Fibroblast of the aortic adventitia (primary cell): ENCODE measurements at regions not wholly inside any gene's neighbourhood (a gene's known extent, or its start where the extent isn't known, plus 50 kb on each side); places are given as distances from the start of the nearest gene placed in this dataset.
"Not testable (repeated sequence)": the region's sequence is repeated elsewhere in the genome, so short reads cannot be mapped to it uniquely, and the experiment has no call there.

Source experiments
- DNase-seq: peaks from one replicate; pipeline ENCODE4 v3.0.0-alpha.2; 2010; ENCODE audit warnings: low read depth
- H3K4me3 ChIP-seq: 2 replicates; pipeline ENCODE4 v1.5.1; 2011; ENCODE audit warnings: low read depth, mild to moderate bottlenecking, control low read depth, low read length, moderate library complexity
- TF ChIP-seq, protein P1 (sequence below): IDR thresholded peaks from 2 replicates; pipeline ENCODE4 v1.5.1; 2011; ENCODE audit warnings: mild to moderate bottlenecking, low read length, control low read depth, inconsistent platforms; ENCODE audit not compliant: insufficient read depth

DNA sequence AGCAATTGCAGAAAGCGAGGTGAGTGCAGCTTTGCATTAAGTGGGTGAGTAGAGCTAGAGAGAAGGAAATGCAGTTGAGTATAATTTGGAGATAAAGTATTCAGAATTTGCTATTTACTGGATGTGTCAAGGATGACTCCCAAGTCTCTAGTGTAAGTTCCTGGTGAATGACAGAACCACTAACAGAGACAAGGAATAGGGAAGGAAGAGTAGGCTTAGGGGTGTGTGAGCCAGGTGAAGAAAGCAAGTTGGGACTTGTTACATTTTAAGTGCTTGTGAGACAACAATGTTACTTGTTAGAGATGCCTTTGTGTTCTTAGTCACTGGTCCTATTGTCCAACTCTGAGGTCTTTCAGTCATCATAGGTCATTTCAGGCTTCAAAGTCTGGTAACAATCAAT is 70.8 kb downstream of the TBC1D26 start:
- not testable (repeated sequence) for DNase-seq, H3K4me3 ChIP-seq

DNA sequence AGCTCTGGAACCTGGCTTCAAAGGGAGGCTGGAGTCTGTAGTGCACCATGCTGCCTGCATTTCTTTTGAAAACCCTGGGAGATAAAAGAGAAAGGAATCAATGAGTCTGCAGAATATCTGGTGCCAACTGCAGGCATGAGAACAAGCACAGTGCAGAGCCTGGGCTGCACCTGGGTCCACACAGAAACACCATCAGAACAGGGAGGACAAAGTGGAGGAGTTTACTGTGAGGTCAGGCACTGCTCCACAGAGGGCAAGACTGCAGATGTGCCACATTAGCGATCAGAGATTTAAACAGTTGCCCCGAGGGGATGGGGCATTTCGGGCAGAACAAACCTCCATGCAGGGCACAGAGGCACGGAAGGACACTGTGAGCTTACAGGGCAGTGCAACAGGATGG is 74.7 kb downstream of the TBC1D26 start:
- not testable (repeated sequence) for DNase-seq, H3K4me3 ChIP-seq

DNA sequence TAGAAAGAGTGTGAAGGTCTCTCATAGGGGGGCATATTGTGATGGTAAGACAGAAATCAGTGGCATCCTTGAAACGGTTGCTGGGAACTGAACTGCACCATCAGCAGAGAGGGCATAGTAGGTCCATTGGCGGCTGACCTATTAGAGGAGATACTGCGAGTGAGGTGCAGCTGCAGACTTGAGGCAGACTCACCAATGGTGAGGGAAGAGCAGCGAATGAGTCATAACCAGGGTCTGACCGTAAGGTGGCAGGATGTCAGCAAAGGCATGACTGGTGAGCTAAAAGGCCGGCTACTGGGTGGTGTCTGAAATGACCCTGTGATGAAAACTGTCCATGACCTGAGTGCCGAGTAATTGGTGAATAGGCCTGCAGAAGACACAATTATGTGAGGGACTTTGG is 81.3 kb downstream of the TBC1D26 start:
- not testable (repeated sequence) for H3K4me3 ChIP-seq, DNase-seq

DNA sequence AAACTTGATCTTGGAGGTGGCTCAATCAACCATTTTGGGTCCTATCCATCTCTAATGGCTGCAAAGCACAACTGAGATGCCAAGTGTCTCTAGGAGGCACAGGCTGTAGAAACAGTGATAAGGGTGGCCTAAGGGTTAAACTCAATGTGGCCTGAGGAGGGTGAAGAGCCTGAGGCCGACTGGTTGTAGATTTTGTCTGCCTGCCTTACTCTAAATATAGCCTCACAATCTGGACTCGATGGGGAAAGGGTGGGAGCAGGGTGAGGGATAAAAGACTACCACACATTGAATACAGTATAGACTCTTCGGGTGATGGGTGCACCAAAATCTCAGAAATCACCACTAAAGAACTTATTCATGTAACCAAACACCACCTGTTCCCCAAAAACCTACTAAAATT is 81.9 kb downstream of the TBC1D26 start:
- not testable (repeated sequence) for H3K4me3 ChIP-seq, DNase-seq

DNA sequence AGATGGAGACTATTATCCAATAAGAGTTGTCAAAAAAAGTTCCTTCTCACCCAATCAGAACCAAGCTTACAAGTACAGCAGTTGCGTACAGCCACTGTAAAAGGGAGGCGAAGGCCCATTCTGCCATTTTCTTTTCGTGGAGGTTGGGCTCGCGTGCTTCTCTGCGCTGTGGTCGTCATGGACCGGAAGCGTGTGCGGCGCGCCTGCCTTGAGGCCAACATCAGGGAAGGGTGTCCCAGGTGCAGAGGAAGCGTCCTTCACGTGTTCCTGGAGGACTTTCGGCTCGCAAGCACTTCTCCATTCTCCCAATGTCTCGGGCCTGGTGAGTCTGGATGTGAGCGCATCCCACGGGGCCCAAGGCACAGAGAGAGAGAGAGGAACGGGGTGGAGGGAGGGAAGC is 85.8 kb downstream of the TBC1D26 start:
- DNase-seq, result not testable (repeated sequence)

DNA sequence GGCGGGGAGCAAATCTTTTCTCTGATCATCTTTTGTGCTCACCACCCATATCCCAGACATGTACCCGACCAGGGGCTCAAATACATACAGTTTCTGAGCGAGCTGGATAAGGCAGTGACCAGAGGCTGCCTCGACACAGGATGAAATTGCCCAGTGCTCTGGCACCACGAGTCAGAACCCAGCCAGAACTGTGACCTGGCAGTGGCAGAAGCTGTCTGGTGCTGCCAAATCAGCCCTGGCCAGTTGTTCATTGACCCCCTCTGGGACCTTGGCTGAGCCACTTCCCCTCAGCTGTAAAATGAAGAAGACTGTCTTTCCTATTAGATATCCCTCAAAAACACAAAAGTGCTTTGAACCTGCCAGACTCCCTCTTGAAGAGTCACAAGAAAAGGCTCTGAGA is 90.2 kb downstream of the TBC1D26 start:
- not testable (repeated sequence) for H3K4me3 ChIP-seq, DNase-seq

More for the DNA sequence above, 85.8 kb downstream of the TBC1D26 start:
- not testable (repeated sequence) for H3K4me3 ChIP-seq

DNA sequence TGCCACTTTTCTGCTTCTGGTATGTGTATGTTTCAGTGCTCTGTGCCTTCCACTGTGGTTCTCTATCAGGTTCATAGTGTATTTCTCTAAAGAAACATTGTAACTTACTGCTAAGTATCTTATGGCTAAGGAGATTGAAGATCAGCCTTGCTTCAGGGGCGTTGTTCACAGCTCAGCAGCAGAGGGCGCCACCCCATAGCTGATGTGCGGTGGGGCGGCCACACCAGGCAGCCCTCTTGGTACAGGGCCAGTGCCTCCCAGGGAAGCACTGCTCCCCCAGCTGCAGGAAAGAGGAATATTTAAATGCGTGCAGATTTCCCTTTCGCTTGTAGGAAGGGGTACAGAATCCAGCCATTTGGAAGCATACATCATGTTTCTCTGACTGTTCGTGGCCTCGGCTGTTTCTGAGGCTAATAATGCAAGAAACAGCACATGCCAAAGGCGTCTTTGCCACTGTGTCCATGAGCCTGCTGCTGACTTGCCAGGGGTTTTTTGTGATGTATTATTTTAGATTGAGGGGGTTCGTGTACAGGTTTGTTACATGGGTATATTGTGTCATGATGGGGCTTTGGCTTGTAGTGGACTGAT is 96.7 kb downstream of the TBC1D26 start:
- TF ChIP-seq, protein P1, sequence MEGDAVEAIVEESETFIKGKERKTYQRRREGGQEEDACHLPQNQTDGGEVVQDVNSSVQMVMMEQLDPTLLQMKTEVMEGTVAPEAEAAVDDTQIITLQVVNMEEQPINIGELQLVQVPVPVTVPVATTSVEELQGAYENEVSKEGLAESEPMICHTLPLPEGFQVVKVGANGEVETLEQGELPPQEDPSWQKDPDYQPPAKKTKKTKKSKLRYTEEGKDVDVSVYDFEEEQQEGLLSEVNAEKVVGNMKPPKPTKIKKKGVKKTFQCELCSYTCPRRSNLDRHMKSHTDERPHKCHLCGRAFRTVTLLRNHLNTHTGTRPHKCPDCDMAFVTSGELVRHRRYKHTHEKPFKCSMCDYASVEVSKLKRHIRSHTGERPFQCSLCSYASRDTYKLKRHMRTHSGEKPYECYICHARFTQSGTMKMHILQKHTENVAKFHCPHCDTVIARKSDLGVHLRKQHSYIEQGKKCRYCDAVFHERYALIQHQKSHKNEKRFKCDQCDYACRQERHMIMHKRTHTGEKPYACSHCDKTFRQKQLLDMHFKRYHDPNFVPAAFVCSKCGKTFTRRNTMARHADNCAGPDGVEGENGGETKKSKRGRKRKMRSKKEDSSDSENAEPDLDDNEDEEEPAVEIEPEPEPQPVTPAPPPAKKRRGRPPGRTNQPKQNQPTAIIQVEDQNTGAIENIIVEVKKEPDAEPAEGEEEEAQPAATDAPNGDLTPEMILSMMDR, result peak; percentile 78
- not testable (repeated sequence) for H3K4me3 ChIP-seq
- peak; percentile 77 for DNase-seq

DNA sequence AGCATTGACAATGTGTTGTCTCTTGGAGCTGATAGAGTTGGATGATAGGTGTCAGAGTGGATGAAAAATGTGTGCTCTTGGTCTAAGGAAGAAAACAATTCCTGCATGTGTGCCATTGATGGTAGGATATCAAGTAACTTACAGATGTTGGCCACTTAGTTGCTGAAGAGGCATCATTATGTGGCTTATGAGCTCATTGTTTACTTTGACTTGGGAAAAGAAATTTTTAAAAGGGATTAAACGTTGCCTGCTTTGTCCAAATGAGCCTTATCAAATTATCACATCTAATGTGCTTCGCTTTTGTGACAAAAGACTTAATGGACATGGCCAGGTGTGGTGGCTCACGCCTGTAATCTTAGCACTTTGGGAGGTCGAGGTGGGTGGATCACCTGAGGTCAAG is 98.1 kb downstream of the TBC1D26 start:
- not testable (repeated sequence) for DNase-seq, H3K4me3 ChIP-seq

DNA sequence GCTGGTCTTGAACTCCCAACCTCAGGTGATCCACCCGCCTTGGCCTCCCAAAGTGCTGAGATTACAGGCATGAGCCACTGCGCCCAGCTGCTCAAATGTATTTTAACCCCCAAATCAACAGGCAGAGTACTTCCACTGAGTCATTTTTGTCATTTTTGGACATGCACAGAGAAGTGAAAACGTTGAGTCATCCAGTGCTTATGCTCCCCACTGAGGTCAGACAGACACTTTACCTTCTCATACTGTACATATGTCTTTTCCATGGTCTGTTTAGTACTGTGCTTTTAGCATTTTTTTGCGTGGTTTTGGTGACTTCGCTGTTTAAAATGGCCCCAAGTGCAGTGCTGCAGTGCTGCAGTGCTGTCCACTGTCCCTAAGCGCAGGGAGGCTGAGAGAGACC is 99.1 kb downstream of the TBC1D26 start:
- DNase-seq, result peak; percentile 48
- not testable (repeated sequence) for H3K4me3 ChIP-seq

DNA sequence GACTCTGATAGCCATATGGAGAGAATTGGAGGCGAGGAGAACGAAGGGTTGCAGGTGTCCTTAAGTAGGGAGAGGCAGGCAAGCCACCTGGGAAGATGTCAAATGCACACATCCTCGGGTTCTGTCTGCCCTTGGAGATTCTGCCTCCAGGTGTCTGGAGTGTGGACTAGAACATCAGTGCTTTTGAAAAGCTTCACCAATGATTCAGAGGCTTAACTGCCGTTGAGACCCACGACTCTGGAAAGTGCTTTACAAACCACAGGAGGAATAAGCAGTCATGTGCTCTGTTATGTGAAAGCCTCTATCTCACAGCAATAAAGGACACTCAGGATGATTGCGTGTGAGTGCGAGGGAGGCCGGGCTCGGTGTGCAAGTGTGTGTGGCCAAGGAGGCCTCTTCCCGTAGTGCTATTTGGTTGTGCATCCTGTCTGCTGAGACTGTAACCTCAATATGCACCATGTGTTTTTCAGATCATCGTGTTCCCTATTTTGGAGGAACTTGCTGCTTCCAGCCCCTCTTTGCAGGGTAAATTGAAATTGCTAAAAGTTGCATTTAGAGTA is 100.9 kb downstream of the TBC1D26 start:
- not testable (repeated sequence) for DNase-seq, H3K4me3 ChIP-seq

DNA sequence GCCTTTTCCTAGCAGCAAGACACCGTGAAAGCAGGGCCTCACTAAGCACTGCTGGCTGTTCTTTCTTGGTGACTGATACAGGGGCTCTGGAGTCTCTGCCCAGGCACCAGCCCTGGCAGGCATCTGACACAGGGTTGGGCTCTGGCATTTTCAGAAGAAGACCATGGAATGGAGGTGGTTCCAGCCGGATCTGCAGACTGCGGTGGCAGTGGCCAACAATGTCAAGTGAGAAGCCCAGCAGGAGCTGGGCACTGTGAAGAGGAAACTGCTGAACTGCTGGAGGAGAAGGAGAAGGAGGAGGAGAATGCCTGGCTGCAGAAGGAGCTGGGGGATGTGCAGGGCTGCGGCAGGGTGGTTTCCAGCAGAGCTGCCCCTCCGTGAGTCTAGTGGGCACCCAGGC is 101.8 kb downstream of the TBC1D26 start:
- DNase-seq, result not testable (repeated sequence)

DNA sequence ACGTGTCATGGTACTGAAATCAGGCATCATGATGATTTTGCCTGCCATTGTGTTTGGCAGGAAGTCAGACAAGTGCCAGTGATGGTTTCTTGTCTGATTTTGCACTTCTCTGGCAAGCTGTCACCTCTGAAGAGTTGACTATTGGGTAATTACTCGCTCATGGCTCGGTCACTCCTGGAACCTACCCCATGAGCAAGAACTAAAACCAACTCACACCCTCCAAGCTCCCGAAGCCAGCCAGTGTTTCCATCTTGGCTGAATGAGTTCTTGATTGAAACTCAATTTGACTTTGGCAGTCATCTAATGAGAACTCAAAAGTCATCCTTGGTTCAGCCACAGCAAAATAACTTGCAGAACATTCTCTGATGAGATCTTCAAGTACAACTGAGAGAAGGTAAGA is 103.4 kb downstream of the TBC1D26 start:
- not testable (repeated sequence) for H3K4me3 ChIP-seq, DNase-seq

More for the DNA sequence above, 101.8 kb downstream of the TBC1D26 start:
- H3K4me3 ChIP-seq, result not testable (repeated sequence)

DNA sequence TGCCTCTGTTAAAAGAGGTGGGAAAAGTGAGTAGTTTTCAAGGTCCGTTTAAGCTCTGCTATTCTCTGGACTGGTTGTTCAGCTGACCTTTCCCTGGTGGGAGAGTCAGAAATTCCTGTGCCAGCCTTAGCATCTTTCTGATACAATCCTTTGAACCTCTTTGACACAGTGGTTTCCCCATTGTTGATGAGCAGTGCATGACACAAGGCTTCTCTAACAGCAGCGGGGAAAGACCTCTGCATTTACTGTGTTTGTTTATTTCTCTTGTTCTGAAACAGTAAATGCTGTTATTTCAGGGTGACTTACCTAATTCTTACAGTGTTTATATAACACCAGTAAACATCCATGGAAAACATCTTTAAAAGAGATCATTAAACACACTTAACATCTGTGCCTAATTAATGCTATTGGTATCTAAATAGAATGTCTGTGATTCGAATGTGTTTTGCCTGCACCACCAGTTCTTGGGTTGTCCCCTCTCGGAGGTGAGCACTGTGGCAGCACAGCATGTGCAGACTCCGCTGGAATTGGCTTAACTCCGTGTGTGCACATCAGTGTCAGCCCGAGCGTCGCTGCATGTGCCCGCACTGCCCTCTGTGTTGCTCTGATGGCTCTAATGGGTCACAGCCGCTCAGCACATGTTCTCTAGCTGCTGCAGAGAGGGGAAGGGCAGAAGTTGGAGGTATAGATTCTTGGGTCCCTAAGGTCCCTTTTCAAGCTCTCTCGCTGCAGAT is 104.3 kb downstream of the TBC1D26 start:
- H3K4me3 ChIP-seq, DNase-seq: not testable (repeated sequence)

DNA sequence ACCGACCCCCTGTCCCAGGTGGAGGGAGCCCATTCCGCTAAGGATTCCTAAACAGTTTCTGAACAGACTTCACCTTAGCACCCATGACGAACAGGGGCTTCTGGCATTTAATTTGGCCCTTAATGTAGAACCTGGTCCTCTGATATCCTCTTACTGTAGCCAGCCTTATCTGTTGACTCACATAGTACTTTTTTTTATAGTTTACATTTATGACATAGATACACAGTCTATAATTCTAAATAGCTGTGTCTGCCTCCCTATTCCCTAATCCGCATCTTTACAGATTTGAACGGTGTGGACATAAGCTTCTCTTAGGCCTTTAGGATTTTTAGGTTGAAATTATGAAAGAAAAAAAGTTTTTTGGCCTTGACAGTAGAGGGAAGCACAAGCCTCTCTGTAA is 104.9 kb downstream of the TBC1D26 start:
- H3K4me3 ChIP-seq, DNase-seq: not testable (repeated sequence)

DNA sequence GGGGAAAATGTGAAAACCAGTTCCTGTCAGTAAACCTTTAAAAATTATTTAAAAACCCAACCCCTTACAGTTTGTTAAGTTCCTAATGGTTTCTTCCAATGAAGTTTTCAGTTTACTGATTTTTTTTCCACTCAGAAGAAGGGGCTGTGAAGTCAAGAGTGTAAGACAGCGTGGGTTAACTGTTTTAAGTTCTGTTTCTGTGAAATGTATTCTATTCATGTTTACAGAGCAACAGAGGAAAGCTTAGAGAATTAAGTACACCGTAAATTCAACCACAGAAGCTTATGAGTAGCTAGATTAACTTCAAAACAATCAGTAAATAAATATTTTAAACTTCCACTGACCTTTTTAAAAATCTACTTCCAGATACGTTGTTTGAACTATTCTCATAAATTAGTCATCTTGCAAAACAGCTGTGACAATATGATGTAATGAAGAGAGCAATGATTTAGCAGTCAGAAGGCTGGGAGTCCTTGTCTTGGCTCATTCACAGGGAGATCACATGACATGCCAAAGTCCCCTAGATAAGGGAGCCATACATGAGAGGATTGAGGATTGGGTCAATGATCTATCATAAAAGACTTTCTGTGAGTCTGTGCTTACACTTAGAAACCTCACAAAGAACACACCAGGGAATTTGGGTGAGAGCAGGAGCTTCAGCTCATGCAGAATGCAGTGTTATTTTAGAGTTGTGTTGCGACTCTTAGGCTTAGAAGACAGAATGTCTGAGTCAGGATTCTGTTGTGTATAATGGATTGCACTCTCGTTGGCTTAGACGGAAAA is 97.3 kb upstream of the ADORA2B start:
- DNase-seq, result peak; percentile 68
- not testable (repeated sequence) for H3K4me3 ChIP-seq
